Caco-2 (cell line): ENCODE measurements at regions not wholly inside any gene's neighbourhood (a gene's known extent, or its start where the extent isn't known, plus 50 kb on each side); places are given as distances from the start of the nearest gene placed in this dataset.

Experiments
- BruUV-seq: library from RNA; stranded (reverse); fragments of 400-500 nt; replicated peaks from 2 replicates; lab custom pipeline; 2021; lab: Mats Ljungman, UMichigan
- CTCF ChIA-PET: fragments of 300-600 bp; sonication (Branson Sonifier 250); formaldehyde crosslinking; loops from one replicate; lab custom pipeline; 2022; ENCODE audit warnings: antibody characterized with exemption; lab: Charles Lee
- POLR2A ChIA-PET: fragments of 300-600 bp; sonication (Branson Sonifier 250); formaldehyde crosslinking; loops from one replicate; lab custom pipeline; 2022; ENCODE audit warnings: antibody characterized with exemption; lab: Charles Lee
- DNase-seq, 2 experiments: peaks; one replicate each; pipeline versions ENCODE4 v3.0.0 to v3.0.0-alpha.2; 2020 to 2022
- H3K27me3 ChIP-seq: replicated peaks from 2 replicates; pipeline ENCODE4 v1.6.0; 2011; ENCODE audit warnings: low read length; ENCODE audit not compliant: control insufficient read depth, insufficient read depth
- H3K36me3 ChIP-seq: 2 replicates; pipeline ENCODE4 v1.5.1; 2011; ENCODE audit warnings: low read length; ENCODE audit not compliant: control insufficient read depth, insufficient read depth
- H3K4me1 ChIP-seq: fragments of 250-450 bp; sonication (Bioruptor Pico); 2 replicates; pipeline ENCODE4 v1.5.1; 2020; ENCODE audit warnings: mild to moderate bottlenecking
- H3K4me3 ChIP-seq: 2 replicates; pipeline ENCODE4 v1.5.1; 2011; ENCODE audit warnings: low read depth, mild to moderate bottlenecking, control low read depth, low read length
- H3K9me3 ChIP-seq: fragments of 250-450 bp; sonication (Bioruptor Pico); 2 replicates; pipeline ENCODE4 v1.5.1; 2020; ENCODE audit warnings: mild to moderate bottlenecking, moderate library complexity
- H3K27ac Mint-ChIP-seq: one replicate; pipeline ENCODE4 v1.8.0; 2022; ENCODE audit warnings: mixed read lengths; ENCODE audit not compliant: unreplicated experiment
- H3K27me3 Mint-ChIP-seq: one replicate; pipeline ENCODE4 v1.8.0; 2022; ENCODE audit warnings: mixed read lengths; ENCODE audit not compliant: insufficient read depth, unreplicated experiment
- H3K36me3 Mint-ChIP-seq: one replicate; pipeline ENCODE4 v1.8.0; 2022; ENCODE audit warnings: mild to moderate bottlenecking, mixed read lengths; ENCODE audit not compliant: insufficient read depth, unreplicated experiment
- H3K4me1 Mint-ChIP-seq: one replicate; pipeline ENCODE4 v1.8.0; 2022; ENCODE audit warnings: low read depth, mixed read lengths; ENCODE audit not compliant: unreplicated experiment
- H3K4me3 Mint-ChIP-seq: one replicate; pipeline ENCODE4 v1.8.0; 2022; ENCODE audit warnings: mild to moderate bottlenecking, moderate library complexity, mixed read lengths; ENCODE audit not compliant: unreplicated experiment
- H3K9me3 Mint-ChIP-seq: one replicate; pipeline ENCODE4 v1.8.0; 2022; ENCODE audit warnings: mixed read lengths; ENCODE audit not compliant: unreplicated experiment
- intact Hi-C: fragments of 100-400 bp; cut with micrococcal nuclease; formaldehyde crosslinking; loops from one replicate; pipeline ENCODE4 v1.10.0; 2022; ENCODE audit not compliant: unreplicated experiment
- TF ChIP-seq, protein P1 (sequence below), 2 experiments: fragments of 200-600 bp in 1 of 2; IDR thresholded peaks; 1 replicate in 1 of 2; 2 replicates in 1 of 2; pipeline versions ENCODE4 v1.5.1 to v1.8.0; 2011 to 2022; ENCODE audit warnings: antibody characterized with exemption in 1 of 2, control low read depth in 1 of 2, inconsistent platforms in 1 of 2, low read depth in 1 of 2, low read length in 1 of 2, mild to moderate bottlenecking in 1 of 2, moderate library complexity in 1 of 2; ENCODE audit not compliant: insufficient read depth in 1 of 2, severe bottlenecking in 1 of 2, unreplicated experiment in 1 of 2

DNA sequence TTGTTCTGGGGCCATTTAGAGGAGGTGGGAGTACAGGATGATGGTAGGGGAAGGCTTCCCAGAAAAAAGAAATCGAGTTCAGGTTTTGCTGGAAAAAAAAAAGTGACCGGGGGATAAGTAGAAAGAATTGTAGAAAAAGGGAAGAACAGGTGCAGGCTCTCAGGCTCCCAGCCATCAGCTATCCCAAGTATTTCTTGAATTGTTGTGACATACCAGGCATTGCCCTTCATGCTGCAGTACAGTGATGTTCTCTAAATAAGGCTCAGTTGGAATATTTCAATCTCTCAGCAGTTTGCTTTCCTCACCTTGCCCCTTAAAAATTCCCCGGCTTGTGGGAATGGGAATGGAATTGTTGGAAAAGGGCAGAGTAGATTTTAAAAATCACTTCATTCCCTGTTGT lies 82.5 kb upstream of the RGMA start:
- no peak for DNase-seq
- Histone ChIP-seq H3K4me3 (no peak overlapping the region), H3K4me1 (no peaks in the 10 kb centered on the region), H3K27me3 (no peaks in the 10 kb centered on the region), H3K36me3 (no peaks in the 10 kb centered on the region), H3K9me3 (no peaks in the 10 kb centered on the region)
- ChIA-PET POLR2A (no interaction called here), CTCF (interaction anchor here (0.7 kb wide), 1 partner anchor 65 kb away, joined by 5 read pairs; no protein-coding TSS in a partner anchor)
- H3K9me3 Mint-ChIP-seq = no peaks in the 10 kb centered on the region
- TF ChIP-seq, protein P1, sequence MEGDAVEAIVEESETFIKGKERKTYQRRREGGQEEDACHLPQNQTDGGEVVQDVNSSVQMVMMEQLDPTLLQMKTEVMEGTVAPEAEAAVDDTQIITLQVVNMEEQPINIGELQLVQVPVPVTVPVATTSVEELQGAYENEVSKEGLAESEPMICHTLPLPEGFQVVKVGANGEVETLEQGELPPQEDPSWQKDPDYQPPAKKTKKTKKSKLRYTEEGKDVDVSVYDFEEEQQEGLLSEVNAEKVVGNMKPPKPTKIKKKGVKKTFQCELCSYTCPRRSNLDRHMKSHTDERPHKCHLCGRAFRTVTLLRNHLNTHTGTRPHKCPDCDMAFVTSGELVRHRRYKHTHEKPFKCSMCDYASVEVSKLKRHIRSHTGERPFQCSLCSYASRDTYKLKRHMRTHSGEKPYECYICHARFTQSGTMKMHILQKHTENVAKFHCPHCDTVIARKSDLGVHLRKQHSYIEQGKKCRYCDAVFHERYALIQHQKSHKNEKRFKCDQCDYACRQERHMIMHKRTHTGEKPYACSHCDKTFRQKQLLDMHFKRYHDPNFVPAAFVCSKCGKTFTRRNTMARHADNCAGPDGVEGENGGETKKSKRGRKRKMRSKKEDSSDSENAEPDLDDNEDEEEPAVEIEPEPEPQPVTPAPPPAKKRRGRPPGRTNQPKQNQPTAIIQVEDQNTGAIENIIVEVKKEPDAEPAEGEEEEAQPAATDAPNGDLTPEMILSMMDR (IDR thresholded peaks at IDR 0.05; ENCODE audit: insufficient read depth in 1 of 2, low read depth in 1 of 2, low read length in 1 of 2, severe bottlenecking in 1 of 2, unreplicated experiment in 1 of 2) = no peak
- intact Hi-C loops = no loop called here
- no TSS peak for BruUV-seq
- H3K27ac Mint-ChIP-seq = no peak overlapping the region
- H3K4me1 Mint-ChIP-seq = no peaks in the 10 kb centered on the region
- no peak overlapping the region for H3K4me3 Mint-ChIP-seq
- no peaks in the 10 kb centered on the region for H3K36me3 Mint-ChIP-seq
- H3K27me3 Mint-ChIP-seq = peaks cover 11% of the 10 kb centered on the region

DNA sequence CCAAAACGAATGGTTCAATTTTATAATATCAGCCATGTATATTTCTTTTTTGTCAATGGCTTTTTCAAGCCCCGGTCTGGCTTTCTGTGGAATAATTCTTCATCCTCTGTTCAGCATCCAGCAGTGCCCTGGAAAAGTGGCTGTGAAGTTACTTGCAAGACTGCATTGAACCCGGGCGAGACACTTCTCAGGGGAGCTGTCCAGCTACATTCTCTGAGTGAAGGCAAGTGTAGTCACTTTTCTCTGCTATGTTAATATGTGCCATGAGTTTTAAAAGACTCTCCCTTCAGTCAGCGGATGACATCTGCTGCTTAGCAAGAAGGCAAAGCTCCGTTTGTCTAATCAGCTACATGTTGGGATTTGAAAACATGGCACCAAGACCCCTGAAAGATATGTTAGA lies 81.3 kb upstream of the RGMA start:
- no peak overlapping the region for H3K27ac Mint-ChIP-seq
- no peaks in the 10 kb centered on the region for H3K36me3 Mint-ChIP-seq
- BruUV-seq = no TSS peak
- CTCF ChIA-PET = no interaction called here
- peaks cover 15% of the 10 kb centered on the region for H3K27me3 Mint-ChIP-seq
- H3K9me3 ChIP-seq = no peaks in the 10 kb centered on the region
- H3K4me1 ChIP-seq = no peaks in the 10 kb centered on the region
- no peaks in the 10 kb centered on the region for H3K4me1 Mint-ChIP-seq
- no peaks in the 10 kb centered on the region for H3K9me3 Mint-ChIP-seq
- no peak for DNase-seq
- intact Hi-C loops = no loop called here
- H3K4me3 ChIP-seq = no peak overlapping the region
- POLR2A ChIA-PET = no interaction called here
- TF ChIP-seq, protein P1 (IDR thresholded peaks at IDR 0.05; ENCODE audit: insufficient read depth in 1 of 2, low read depth in 1 of 2, low read length in 1 of 2, severe bottlenecking in 1 of 2, unreplicated experiment in 1 of 2) = no peak
- H3K36me3 ChIP-seq = no peaks in the 10 kb centered on the region
- H3K27me3 ChIP-seq = no peaks in the 10 kb centered on the region
- no peak overlapping the region for H3K4me3 Mint-ChIP-seq

DNA sequence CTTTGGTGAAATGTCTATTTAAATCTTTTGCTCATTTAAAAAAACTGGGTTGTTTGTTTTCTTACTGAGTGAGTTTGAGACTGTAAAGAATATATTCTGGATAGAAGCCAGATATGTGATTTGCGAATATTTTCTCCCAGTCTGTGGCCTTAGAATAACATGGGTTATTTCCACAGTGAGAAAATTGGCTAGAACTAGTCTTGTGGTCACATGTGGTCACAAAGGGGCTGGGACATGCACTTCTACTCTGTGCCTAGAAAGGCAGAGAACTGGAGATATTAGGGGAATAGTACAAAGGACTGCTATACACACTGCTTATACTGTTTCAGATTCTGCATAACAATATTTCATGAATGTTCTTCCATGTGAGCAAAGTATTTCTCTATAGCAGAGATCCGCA lies 79.9 kb upstream of the RGMA start:
- ChIA-PET POLR2A (no interaction called here), CTCF (no interaction called here)
- H3K36me3 ChIP-seq = no peaks in the 10 kb centered on the region
- H3K4me1 ChIP-seq = no peaks in the 10 kb centered on the region
- H3K27me3 ChIP-seq = no peaks in the 10 kb centered on the region
- Mint-ChIP-seq H3K36me3 (no peaks in the 10 kb centered on the region), H3K27ac (no peak overlapping the region), H3K4me3 (no peak overlapping the region), H3K4me1 (no peaks in the 10 kb centered on the region), H3K9me3 (no peaks in the 10 kb centered on the region), H3K27me3 (peaks cover 18% of the 10 kb centered on the region)
- H3K9me3 ChIP-seq = no peaks in the 10 kb centered on the region
- no peak overlapping the region for H3K4me3 ChIP-seq
- intact Hi-C loops = no loop called here
- TF ChIP-seq, protein P1 (IDR thresholded peaks at IDR 0.05; ENCODE audit: insufficient read depth in 1 of 2, low read depth in 1 of 2, low read length in 1 of 2, severe bottlenecking in 1 of 2, unreplicated experiment in 1 of 2) = no peak
- DNase-seq = no peak
- BruUV-seq = no TSS peak
